CD4-positive, alpha-beta T cell treated with Interleukin-4 for 4 hours (primary cell): ENCODE measurements at regions not wholly inside any gene's neighbourhood (a gene's known extent, or its start where the extent isn't known, plus 50 kb on each side); places are given as distances from the start of the nearest gene placed in this dataset.

Source experiments
- DNase-seq: peaks from one replicate; pipeline ENCODE4 v3.0.0-alpha.2; 2020

GRCh38 chr20:50412499-50412898 is 97.7 kb upstream of the PTPN1 start:
- no peak for DNase-seq

GRCh38 chr20:50413088-50413500 is 97.1 kb upstream of the PTPN1 start:
- DNase-seq: no peak

GRCh38 chr20:50415021-50415515 is 95.1 kb upstream of the PTPN1 start:
- DNase-seq: no peak

- no peak for DNase-seq
These were observed 94.5 kb upstream of the PTPN1 start for GRCh38 chr20:50415516-50416268.

- DNase-seq: no peak
These were observed 93.7 kb upstream of the PTPN1 start for GRCh38 chr20:50416269-50417022.

- DNase-seq: no peak
These were observed 93.2 kb upstream of the PTPN1 start for GRCh38 chr20:50417023-50417329.

GRCh38 chr20:50417484-50418235 is 92.5 kb upstream of the PTPN1 start:
- DNase-seq: no peak

- no peak for DNase-seq
These were observed 91.1 kb upstream of the PTPN1 start for GRCh38 chr20:50418890-50419642.

- no peak for DNase-seq
These were observed 89.8 kb upstream of the PTPN1 start for GRCh38 chr20:50420380-50420779.

GRCh38 chr20:50421356-50422340 is 88.5 kb upstream of the PTPN1 start:
- no peak for DNase-seq

GRCh38 chr20:50423758-50424157 is 86.4 kb upstream of the PTPN1 start:
- DNase-seq: no peak

GRCh38 chr20:50425076-50425475 is 85.1 kb upstream of the PTPN1 start:
- DNase-seq: no peak

GRCh38 chr20:50426866-50427718 is 83.1 kb upstream of the PTPN1 start:
- DNase-seq: no peak

GRCh38 chr20:50427719-50428083 is 82.5 kb upstream of the PTPN1 start:
- no peak for DNase-seq

- DNase-seq: no peak
These were observed 81.9 kb upstream of the PTPN1 start for GRCh38 chr20:50428097-50428828.

- DNase-seq: no peak
These were observed 80.8 kb upstream of the PTPN1 start for GRCh38 chr20:50429412-50429811.

- DNase-seq: no peak
These were observed 79.1 kb upstream of the PTPN1 start for GRCh38 chr20:50431066-50431450.

- no peak for DNase-seq
These were observed 77.0 kb upstream of the PTPN1 start for GRCh38 chr20:50433001-50433761.

- DNase-seq: no peak
These were observed 75.9 kb upstream of the PTPN1 start for GRCh38 chr20:50434321-50434652.
